Naive B cell (primary cell): ENCODE measurements at regions not wholly inside any gene's neighbourhood (a gene's known extent, or its start where the extent isn't known, plus 50 kb on each side); places are given as distances from the start of the nearest gene placed in this dataset.

Experiments
- ATAC-seq, 2 donors: fragments of 150-1000 bp; cut with Tn5 transposase; 2 replicates each; pipeline ENCODE4 v1.10.0; 2021; ENCODE audit warnings: low read depth in 2 of 2, mild to moderate bottlenecking in 2 of 2, moderate library complexity in 2 of 2
- DNase-seq: peaks from one replicate; pipeline ENCODE4 v3.0.0; 2022
- H3K27ac Mint-ChIP-seq, 6 donors: one replicate each; pipeline ENCODE4 v1.8.0; 2020 to 2022; ENCODE audit warnings: mild to moderate bottlenecking in 6 of 6, mixed read lengths in 6 of 6, moderate library complexity in 5 of 6, inconsistent platforms in 2 of 6
- H3K27me3 Mint-ChIP-seq, 3 donors: one replicate each; pipeline ENCODE4 v1.8.0; 2021 to 2022; ENCODE audit warnings: mixed read lengths in 3 of 3, mild to moderate bottlenecking in 1 of 3
- H3K36me3 Mint-ChIP-seq, 2 donors: one replicate each; pipeline ENCODE4 v1.8.0; 2020 to 2022; ENCODE audit warnings: mixed read lengths in 2 of 2, inconsistent platforms in 1 of 2, mild to moderate bottlenecking in 1 of 2
- H3K4me1 Mint-ChIP-seq, 3 donors: one replicate each; pipeline ENCODE4 v1.8.0; 2020 to 2022; ENCODE audit warnings: mixed read lengths in 3 of 3, inconsistent platforms in 1 of 3, mild to moderate bottlenecking in 1 of 3, moderate library complexity in 1 of 3
- H3K4me3 Mint-ChIP-seq, 8 donors: one replicate each; pipeline ENCODE4 v1.8.0; 2020 to 2022; ENCODE audit warnings: mild to moderate bottlenecking in 8 of 8, mixed read lengths in 8 of 8, moderate library complexity in 8 of 8, inconsistent platforms in 2 of 8
- H3K9me3 Mint-ChIP-seq, 7 donors: one replicate each; pipeline ENCODE4 v1.8.0; 2020 to 2022; ENCODE audit warnings: mixed read lengths in 7 of 7, mild to moderate bottlenecking in 5 of 7, inconsistent platforms in 2 of 7, moderate library complexity in 1 of 7

GRCh38 chr12:42933461-42934081, 344.0 kb upstream of the PRICKLE1 start:
- ATAC-seq, result no peak
- Mint-ChIP-seq H3K36me3 (no peaks in the 10 kb centered on the region), H3K4me1 (no peaks in the 10 kb centered on the region), H3K27me3 (no peaks in the 10 kb centered on the region), H3K27ac (no peak overlapping the region), H3K4me3 (no peak overlapping the region), H3K9me3 (peaks cover 0 to 9% (median 3%) of the 10 kb centered on the region in 7 donors)
- DNase-seq, result no peak

- peaks cover 0 to 9% (median 3%) of the 10 kb centered on the region in 7 donors for H3K9me3 Mint-ChIP-seq
- no peak overlapping the region for H3K4me3 Mint-ChIP-seq
- ATAC-seq, result no peak
- H3K27ac Mint-ChIP-seq, result no peak overlapping the region
- no peaks in the 10 kb centered on the region for H3K27me3 Mint-ChIP-seq
- no peak for DNase-seq
- no peaks in the 10 kb centered on the region for H3K4me1 Mint-ChIP-seq
- H3K36me3 Mint-ChIP-seq, result no peaks in the 10 kb centered on the region
Observed at GRCh38 chr12:42932936-42933335, 343.4 kb upstream of the PRICKLE1 start.

- no peaks in the 10 kb centered on the region for H3K4me1 Mint-ChIP-seq
- DNase-seq (no peak), ATAC-seq (no peak)
- no peaks in the 10 kb centered on the region for H3K36me3 Mint-ChIP-seq
- H3K27me3 Mint-ChIP-seq, result no peaks in the 10 kb centered on the region
- H3K9me3 Mint-ChIP-seq, result peaks cover 0 to 6% (median 0%) of the 10 kb centered on the region in 7 donors
- H3K27ac Mint-ChIP-seq, result no peak overlapping the region
- H3K4me3 Mint-ChIP-seq, result no peak overlapping the region
Observed at GRCh38 chr12:42926232-42926631, 336.7 kb upstream of the PRICKLE1 start.

- H3K9me3 Mint-ChIP-seq, result peaks cover 0 to 6% (median 0%) of the 10 kb centered on the region in 7 donors
- no peaks in the 10 kb centered on the region for H3K4me1 Mint-ChIP-seq
- no peak overlapping the region for H3K27ac Mint-ChIP-seq
- no peak for ATAC-seq
- no peak for DNase-seq
- peaks cover 0 to 7% (median 0%) of the 10 kb centered on the region in 3 donors for H3K27me3 Mint-ChIP-seq
- no peak overlapping the region for H3K4me3 Mint-ChIP-seq
- H3K36me3 Mint-ChIP-seq, result no peaks in the 10 kb centered on the region
Observed at GRCh38 chr12:42924482-42924881, 334.9 kb upstream of the PRICKLE1 start.

- DNase-seq, result no peak
- Mint-ChIP-seq H3K27me3 (peaks cover 0 to 7% (median 0%) of the 10 kb centered on the region in 3 donors), H3K27ac (no peak overlapping the region), H3K4me1 (no peaks in the 10 kb centered on the region), H3K4me3 (no peak overlapping the region), H3K9me3 (peaks cover 0 to 6% (median 0%) of the 10 kb centered on the region in 7 donors), H3K36me3 (no peaks in the 10 kb centered on the region)
- ATAC-seq, result no peak
Observed at GRCh38 chr12:42923583-42923982, 334.0 kb upstream of the PRICKLE1 start.

GRCh38 chr12:42923156-42923555, 333.6 kb upstream of the PRICKLE1 start:
- Mint-ChIP-seq H3K36me3 (no peaks in the 10 kb centered on the region), H3K27me3 (peaks cover 0 to 7% (median 0%) of the 10 kb centered on the region in 3 donors), H3K27ac (no peak overlapping the region), H3K4me3 (no peak overlapping the region), H3K4me1 (no peaks in the 10 kb centered on the region), H3K9me3 (peaks cover 0 to 6% (median 0%) of the 10 kb centered on the region in 7 donors)
- DNase-seq, result no peak
- ATAC-seq, result no peak

GRCh38 chr12:42922505-42922850, 332.9 kb upstream of the PRICKLE1 start:
- DNase-seq (no peak), ATAC-seq (no peak)
- H3K4me3 Mint-ChIP-seq, result no peak overlapping the region
- peaks cover 0 to 2% (median 0%) of the 10 kb centered on the region in 7 donors for H3K9me3 Mint-ChIP-seq
- H3K4me1 Mint-ChIP-seq, result no peaks in the 10 kb centered on the region
- H3K27me3 Mint-ChIP-seq, result peaks cover 0 to 7% (median 0%) of the 10 kb centered on the region in 3 donors
- no peak overlapping the region for H3K27ac Mint-ChIP-seq
- H3K36me3 Mint-ChIP-seq, result no peaks in the 10 kb centered on the region

GRCh38 chr12:42921741-42922504, 332.4 kb upstream of the PRICKLE1 start:
- Mint-ChIP-seq H3K27ac (no peak overlapping the region), H3K4me1 (no peaks in the 10 kb centered on the region)
- no peak for ATAC-seq

GRCh38 chr12:42919691-42920090, 330.1 kb upstream of the PRICKLE1 start:
- no peaks in the 10 kb centered on the region for H3K4me1 Mint-ChIP-seq

More at GRCh38 chr12:42921741-42922504, 332.4 kb upstream of the PRICKLE1 start:
- Mint-ChIP-seq H3K9me3 (peaks cover 0 to 2% (median 0%) of the 10 kb centered on the region in 7 donors), H3K27me3 (peaks cover 0 to 7% (median 0%) of the 10 kb centered on the region in 3 donors), H3K36me3 (no peaks in the 10 kb centered on the region), H3K4me3 (no peak overlapping the region)
- no peak for DNase-seq

GRCh38 chr12:42918443-42918842, 328.9 kb upstream of the PRICKLE1 start:
- no peak for ATAC-seq
- H3K4me3 Mint-ChIP-seq, result no peak overlapping the region
- peaks cover 0 to 2% (median 0%) of the 10 kb centered on the region in 7 donors for H3K9me3 Mint-ChIP-seq
- no peak for DNase-seq
- peaks cover 0 to 11% (median 0%) of the 10 kb centered on the region in 3 donors for H3K27me3 Mint-ChIP-seq
- H3K4me1 Mint-ChIP-seq, result no peaks in the 10 kb centered on the region
- no peaks in the 10 kb centered on the region for H3K36me3 Mint-ChIP-seq
- H3K27ac Mint-ChIP-seq, result peak overlapping the region in 1 of 6 donors; percentile 10

More at GRCh38 chr12:42919691-42920090, 330.1 kb upstream of the PRICKLE1 start:
- Mint-ChIP-seq H3K27ac (no peak overlapping the region), H3K27me3 (peaks cover 0 to 11% (median 0%) of the 10 kb centered on the region in 3 donors), H3K4me3 (no peak overlapping the region), H3K9me3 (peaks cover 0 to 2% (median 0%) of the 10 kb centered on the region in 7 donors), H3K36me3 (no peaks in the 10 kb centered on the region)
- ATAC-seq (no peak), DNase-seq (no peak)

GRCh38 chr12:42916143-42916542, 326.6 kb upstream of the PRICKLE1 start:
- peaks cover 0 to 11% (median 0%) of the 10 kb centered on the region in 3 donors for H3K27me3 Mint-ChIP-seq
- H3K36me3 Mint-ChIP-seq, result no peaks in the 10 kb centered on the region
- no peaks in the 10 kb centered on the region for H3K4me1 Mint-ChIP-seq
- H3K4me3 Mint-ChIP-seq, result no peak overlapping the region
- peaks cover 0 to 6% (median 2%) of the 10 kb centered on the region in 7 donors for H3K9me3 Mint-ChIP-seq
- DNase-seq (no peak), ATAC-seq (no peak)
- H3K27ac Mint-ChIP-seq, result no peak overlapping the region

- ATAC-seq (no peak), DNase-seq (no peak)
- Mint-ChIP-seq H3K36me3 (no peaks in the 10 kb centered on the region), H3K4me3 (no peak overlapping the region), H3K27ac (no peak overlapping the region), H3K4me1 (no peaks in the 10 kb centered on the region), H3K27me3 (peaks cover 0 to 6% (median 0%) of the 10 kb centered on the region in 3 donors), H3K9me3 (peaks cover 0 to 7% (median 2%) of the 10 kb centered on the region in 7 donors)
Observed at GRCh38 chr12:42915426-42915825, 325.9 kb upstream of the PRICKLE1 start.

GRCh38 chr12:42912367-42912766, 322.8 kb upstream of the PRICKLE1 start:
- peaks cover 0 to 10% (median 2%) of the 10 kb centered on the region in 7 donors for H3K9me3 Mint-ChIP-seq
- H3K27ac Mint-ChIP-seq, result no peak overlapping the region
- no peaks in the 10 kb centered on the region for H3K4me1 Mint-ChIP-seq
- H3K4me3 Mint-ChIP-seq, result no peak overlapping the region
- peaks cover 0 to 4% (median 0%) of the 10 kb centered on the region in 3 donors for H3K27me3 Mint-ChIP-seq
- no peak for DNase-seq
- no peaks in the 10 kb centered on the region for H3K36me3 Mint-ChIP-seq
- ATAC-seq, result no peak

- no peak for DNase-seq
- no peak overlapping the region for H3K4me3 Mint-ChIP-seq
- no peak for ATAC-seq
- H3K27ac Mint-ChIP-seq, result no peak overlapping the region
- H3K4me1 Mint-ChIP-seq, result no peaks in the 10 kb centered on the region
- H3K9me3 Mint-ChIP-seq, result peaks cover 0 to 11% (median 6%) of the 10 kb centered on the region in 7 donors
- H3K27me3 Mint-ChIP-seq, result no peaks in the 10 kb centered on the region
- H3K36me3 Mint-ChIP-seq, result no peaks in the 10 kb centered on the region
Observed at GRCh38 chr12:42910656-42911055, 321.1 kb upstream of the PRICKLE1 start.
